Fibroblast of skin of abdomen (primary cell): ENCODE measurements at regions not wholly inside any gene's neighbourhood (a gene's known extent, or its start where the extent isn't known, plus 50 kb on each side); places are given as distances from the start of the nearest gene placed in this dataset.
A peak's percentile ranks its signal among the peaks of the same experiment; 100 is the strongest.
"Not testable (repeated sequence)": the region's sequence is repeated elsewhere in the genome, so short reads cannot be mapped to it uniquely, and the experiment has no call there.

Experiments
- DNase-seq: peaks from one replicate; pipeline ENCODE4 v3.0.0-alpha.2; 2013

- DNase-seq = peak; percentile 18
Observed at GRCh38 chr6:78594668-78595066, 272.7 kb upstream of the IRAK1BP1 start.

GRCh38 chr6:78597966-78598365 lies 269.4 kb upstream of the IRAK1BP1 start:
- DNase-seq = no peak

DNA sequence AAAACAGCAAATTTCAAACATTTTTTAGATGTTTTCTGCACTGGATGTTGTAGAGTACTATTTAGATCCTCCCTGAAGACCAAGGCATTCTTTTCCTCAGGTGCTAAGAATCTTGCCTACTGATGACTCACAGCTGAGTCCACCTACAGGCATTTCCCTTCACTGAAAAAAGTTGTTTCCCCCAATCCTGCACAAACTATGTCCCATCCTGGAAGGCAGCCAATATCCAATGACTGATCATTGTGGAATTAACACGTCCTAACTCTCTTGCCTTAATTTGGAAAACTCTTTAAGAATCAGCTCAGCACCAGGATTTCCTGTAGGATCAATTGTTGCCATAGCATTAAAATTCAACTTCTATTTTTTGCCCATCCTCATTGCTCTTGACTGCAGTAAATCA lies 268.4 kb upstream of the IRAK1BP1 start:
- peak; percentile 100 for DNase-seq

DNA sequence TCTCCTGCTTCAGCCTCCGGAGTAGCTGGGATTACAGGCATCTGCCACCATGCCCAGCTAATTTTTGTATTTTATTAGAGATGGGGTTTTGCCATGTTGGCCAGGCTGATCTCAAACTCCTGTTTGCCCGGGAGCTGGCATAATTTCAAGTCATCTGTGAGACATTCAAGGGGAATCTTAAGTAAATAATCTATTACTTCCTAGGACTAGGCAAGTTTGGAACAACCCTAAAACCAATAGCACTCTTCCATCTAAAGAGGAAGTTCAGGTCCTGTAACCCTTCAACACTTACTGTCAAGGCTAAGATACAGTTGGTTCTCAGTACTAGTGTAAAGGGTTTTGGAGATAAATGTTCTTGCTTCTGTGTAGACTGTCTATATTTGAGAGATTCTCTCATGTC lies 267.8 kb upstream of the IRAK1BP1 start:
- peak; percentile 55 for DNase-seq

DNA sequence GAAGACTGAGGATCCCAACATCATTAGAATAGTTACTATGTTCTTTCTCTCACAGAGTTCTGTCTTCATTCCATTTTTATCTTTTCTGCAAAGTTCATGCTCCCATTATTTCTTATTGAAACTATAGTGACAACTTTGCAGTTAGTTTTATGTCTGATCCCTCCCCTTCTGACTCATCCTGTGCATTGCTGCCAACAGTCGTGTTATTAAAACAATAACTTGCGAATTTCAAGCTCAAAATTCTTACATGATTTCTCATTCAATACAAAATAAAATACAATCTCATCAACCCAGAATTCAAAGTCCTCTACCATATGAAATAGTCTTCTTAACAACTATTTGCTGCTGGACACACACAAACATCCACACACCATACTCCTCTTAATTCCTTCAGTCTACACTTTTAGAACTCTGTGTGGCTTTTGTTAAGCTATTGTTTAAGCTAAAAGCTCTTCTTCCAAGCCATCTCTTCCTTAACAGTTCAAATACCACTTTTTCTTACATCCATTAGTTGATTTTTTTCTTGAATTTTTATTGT lies 261.4 kb upstream of the IRAK1BP1 start:
- DNase-seq = peak; percentile 86

GRCh38 chr6:78607189-78607588 lies 260.2 kb upstream of the IRAK1BP1 start:
- DNase-seq = peak; percentile 81

- no peak for DNase-seq
Observed at GRCh38 chr6:78611102-78611620, 256.2 kb upstream of the IRAK1BP1 start.

DNA sequence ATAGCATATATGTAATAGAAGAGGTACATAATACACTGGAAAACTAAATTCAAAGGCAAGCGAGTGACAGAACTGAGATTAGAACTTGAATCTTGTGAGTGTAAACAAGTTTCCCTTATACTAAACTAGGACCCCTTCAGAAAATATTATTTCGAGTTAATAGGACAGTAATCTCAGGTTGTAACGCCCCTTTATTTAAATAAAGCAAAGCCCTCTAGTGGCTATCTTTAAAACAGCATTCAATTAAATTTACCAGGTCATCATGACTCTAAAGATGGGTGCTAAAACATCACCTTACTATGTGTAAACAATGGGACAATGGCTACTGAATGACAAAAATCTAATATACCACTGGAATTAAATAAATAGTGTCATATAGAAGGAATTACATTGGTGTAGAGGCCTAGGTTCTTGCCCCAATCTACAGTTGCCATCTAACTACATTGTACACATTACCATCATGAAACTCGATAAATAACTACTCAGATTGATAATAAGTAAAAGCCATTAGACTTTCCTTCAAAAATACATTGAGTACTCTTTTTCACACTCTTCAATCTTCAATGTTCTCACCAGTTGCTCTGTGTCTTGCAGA lies 255.4 kb upstream of the IRAK1BP1 start:
- DNase-seq = no peak

- no peak for DNase-seq
Observed at GRCh38 chr6:78614961-78615360, 252.4 kb upstream of the IRAK1BP1 start.

GRCh38 chr6:78615430-78615904 lies 251.9 kb upstream of the IRAK1BP1 start:
- DNase-seq = peak; percentile 28

GRCh38 chr6:78618970-78619369 lies 248.4 kb upstream of the IRAK1BP1 start:
- DNase-seq = no peak

DNA sequence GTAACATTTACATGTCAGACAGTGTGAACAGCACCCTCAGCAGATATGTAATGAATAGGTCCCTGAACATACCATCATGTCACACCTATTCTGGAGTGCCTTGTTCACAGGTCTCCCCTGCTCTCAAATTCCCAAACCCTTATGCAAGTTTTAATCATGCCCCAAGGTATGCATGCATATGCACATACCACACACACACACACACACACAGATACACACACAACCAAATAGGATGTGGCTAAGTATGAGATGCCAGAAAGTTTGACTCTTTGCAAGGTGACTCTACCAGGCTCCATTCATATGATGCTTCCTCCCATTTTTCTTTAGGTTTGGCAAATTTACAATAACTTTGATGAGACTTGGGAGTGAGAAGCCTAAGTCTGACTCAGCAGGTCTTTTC lies 243.8 kb upstream of the IRAK1BP1 start:
- DNase-seq = peak; percentile 14

DNA sequence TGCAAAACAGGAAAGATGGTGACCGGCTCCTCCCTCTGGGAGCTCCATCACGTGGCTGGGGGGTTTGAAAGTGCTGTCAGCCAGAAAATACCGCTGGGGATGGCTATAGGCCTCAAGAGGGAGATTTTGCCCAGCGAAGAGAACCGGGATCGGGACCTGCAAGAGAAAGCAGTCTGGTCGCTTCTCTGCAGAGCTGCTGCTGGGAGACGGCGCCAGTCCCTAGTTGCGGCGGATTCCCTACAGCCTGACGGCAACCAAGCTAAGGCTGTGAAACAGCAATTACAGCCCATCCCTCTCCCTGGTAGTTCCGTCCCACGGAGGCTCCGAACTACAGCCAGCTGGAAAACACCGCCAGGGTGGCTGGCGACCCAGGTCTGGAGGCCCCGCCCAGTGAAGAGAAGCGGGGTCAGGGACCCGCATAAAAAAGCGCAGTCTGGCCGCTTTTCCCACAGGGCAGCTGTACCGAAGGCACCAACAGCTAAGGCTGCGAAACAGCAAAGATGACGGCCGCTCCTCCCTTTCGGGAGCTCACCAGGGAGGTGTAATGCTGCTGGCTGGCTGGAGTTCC lies 238.1 kb upstream of the IRAK1BP1 start:
- peak; percentile 51 for DNase-seq

DNA sequence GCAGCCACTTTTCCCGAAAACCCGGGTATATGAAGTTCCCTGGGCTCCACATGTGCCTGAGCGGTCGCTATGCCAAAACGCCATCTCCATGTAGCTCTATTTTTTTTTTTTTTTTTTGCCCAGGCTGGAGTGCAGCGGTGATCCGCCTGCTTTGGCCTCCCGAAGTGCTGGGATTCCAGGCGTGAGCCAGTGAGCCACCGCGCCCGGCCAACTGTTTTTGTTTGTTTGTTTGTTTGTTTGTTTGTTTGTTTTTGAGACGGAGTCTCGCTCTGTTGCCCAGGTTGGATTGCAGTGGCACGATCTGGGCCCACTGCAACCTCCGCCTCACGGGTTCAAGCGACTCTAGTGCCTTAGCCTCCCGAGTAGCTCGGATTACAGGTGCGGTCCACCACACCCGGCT lies 237.5 kb upstream of the IRAK1BP1 start:
- no peak for DNase-seq

GRCh38 chr6:78631976-78632375 lies 235.4 kb upstream of the IRAK1BP1 start:
- DNase-seq = no peak

DNA sequence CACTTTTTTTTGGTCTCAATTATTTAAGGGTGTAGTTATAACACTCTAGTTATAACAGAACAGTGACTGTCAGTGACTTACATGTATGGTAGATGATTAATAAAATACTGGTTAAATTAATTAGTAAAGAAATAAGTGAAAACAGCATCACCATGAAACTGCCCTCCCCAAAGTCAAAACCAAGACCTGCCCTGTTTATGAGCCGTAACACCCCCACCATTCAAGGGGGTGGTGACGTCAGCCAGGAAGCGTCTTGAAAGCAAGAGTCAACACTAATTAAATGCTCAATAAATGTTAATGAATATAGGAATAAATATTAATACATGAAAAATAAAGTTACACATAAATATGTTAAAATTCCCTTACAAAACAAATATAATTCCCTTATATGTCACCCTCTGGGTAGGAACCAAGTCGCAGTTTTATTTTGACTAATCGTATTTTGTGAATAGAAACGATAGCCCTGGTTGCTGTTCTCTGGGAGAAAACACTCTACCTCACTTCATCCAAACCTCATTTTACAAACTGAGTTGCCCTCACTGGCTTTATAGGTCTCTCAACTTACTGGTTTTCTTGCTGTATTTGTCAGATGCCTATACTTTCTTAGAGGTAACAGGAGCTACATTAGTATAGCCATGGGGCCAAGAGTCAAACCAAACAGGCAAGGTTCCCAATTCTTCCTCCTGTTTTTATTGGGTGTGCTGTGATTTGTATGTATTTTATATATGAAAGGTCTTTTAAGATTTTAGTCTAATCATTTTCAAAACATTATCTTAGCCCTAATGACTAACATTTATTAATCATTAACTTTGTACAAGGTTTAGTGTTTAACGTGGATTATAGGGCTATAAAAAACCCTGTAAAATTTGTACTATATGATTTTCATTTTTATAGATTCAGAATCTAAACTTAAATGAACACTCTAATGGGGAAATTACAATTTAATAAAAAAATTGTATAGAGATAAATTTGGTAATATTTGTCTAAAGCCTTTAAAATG lies 227.9 kb upstream of the IRAK1BP1 start:
- DNase-seq = no peak

DNA sequence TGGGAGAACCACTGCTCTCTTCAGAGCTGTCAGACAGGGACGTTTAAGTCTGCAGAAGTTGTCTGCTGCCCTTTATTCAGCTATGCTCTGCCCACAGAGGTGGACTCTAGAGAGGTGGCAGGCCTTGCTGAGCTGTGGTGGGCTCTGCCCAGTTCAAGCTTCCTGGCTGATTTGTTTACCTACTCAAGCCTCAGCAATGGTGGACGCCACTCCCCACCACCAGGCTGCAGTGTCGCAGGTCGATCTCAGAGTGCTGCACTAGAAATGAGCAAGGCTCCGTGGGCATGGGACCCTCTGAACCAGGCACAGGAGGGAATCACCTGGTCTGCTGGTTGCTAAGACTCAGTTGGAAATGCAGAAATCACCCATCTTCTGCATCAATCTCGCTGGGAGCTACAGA lies 223.4 kb upstream of the IRAK1BP1 start:
- not testable (repeated sequence) for DNase-seq

- DNase-seq = not testable (repeated sequence)
Observed at GRCh38 chr6:78646542-78647415, 220.6 kb upstream of the IRAK1BP1 start.

DNA sequence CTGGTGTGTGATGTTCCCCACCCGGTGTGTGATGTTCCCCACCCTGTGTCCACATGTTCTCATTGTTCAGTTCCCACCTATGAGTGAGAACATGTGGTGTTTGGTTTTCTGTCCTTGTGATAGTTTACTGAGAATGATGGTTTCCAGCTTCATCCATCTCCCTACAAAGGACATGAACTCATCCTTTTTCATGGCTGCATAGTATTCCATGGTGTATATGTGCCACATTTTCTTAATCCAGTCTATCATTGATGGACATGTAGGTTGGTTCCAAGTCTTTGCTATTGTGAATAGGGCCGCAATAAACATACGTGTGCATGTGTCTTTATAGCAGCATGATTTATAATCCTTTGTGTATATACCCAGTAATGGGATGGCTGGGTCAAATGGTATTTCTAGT lies 201.5 kb upstream of the IRAK1BP1 start:
- not testable (repeated sequence) for DNase-seq

DNA sequence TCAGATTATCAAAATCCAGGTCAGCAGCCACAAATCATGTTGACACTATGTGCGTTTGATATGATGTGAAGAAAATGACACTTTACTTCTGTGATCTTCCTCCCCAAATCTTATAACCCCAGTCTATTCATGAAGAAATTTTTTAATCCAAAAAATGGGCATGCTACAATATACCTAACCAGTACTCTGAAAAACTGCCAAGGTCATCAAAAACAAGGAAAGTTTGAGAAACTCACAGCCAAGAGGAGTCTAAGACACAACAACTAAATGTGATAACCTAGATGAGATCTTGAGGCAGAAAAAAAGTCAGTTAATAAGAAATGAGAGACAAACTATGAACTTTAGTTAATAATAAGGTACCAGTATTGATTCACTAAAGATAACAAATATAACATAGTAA lies 200.6 kb upstream of the IRAK1BP1 start:
- no peak for DNase-seq

- no peak for DNase-seq
Observed at GRCh38 chr6:78670156-78670555, 197.2 kb upstream of the IRAK1BP1 start.

GRCh38 chr6:78670802-78671201 lies 196.5 kb upstream of the IRAK1BP1 start:
- no peak for DNase-seq
